Astrocyte (in vitro differentiated cells and primary cell): ENCODE measurements at regions not wholly inside any gene's neighbourhood (a gene's known extent, or its start where the extent isn't known, plus 50 kb on each side); places are given as distances from the start of the nearest gene placed in this dataset.

ENCODE experiments used
- DNase-seq: peaks from one replicate; pipeline ENCODE4 v3.0.0-alpha.2; 2010; ENCODE audit warnings: low read depth
- FAIRE-seq: peaks from 2 replicates; lab custom pipeline; 2011; peaks lifted over from hg19 to GRCh38; lab: Jason Lieb, UNC
- H2AFZ ChIP-seq: 2 replicates; pipeline ENCODE4 v1.6.0; 2012; ENCODE audit warnings: low read depth, low read length, inconsistent platforms
- H3K27ac ChIP-seq: 2 replicates; pipeline ENCODE4 v1.5.1; 2011; ENCODE audit warnings: low read depth, low read length, inconsistent platforms
- H3K27me3 ChIP-seq: 2 replicates; pipeline ENCODE4 v1.6.0; 2011; ENCODE audit warnings: low read length, inconsistent platforms; ENCODE audit not compliant: insufficient read depth
- H3K36me3 ChIP-seq: 2 replicates; pipeline ENCODE4 v1.5.1; 2011; ENCODE audit warnings: low read length, inconsistent platforms; ENCODE audit not compliant: insufficient read depth
- H3K4me1 ChIP-seq: 2 replicates; pipeline ENCODE4 v1.5.1; 2011; ENCODE audit warnings: low read length, inconsistent platforms; ENCODE audit not compliant: insufficient read depth
- H3K4me2 ChIP-seq: 2 replicates; pipeline ENCODE4 v1.6.0; 2012; ENCODE audit warnings: low read length, inconsistent platforms
- H3K4me3 ChIP-seq: 2 replicates; pipeline ENCODE4 v1.5.1; 2011; ENCODE audit warnings: low read depth, mild to moderate bottlenecking, low read length, inconsistent platforms; ENCODE audit not compliant: insufficient read depth
- H3K79me2 ChIP-seq: 2 replicates; pipeline ENCODE4 v1.6.0; 2012; ENCODE audit warnings: mild to moderate bottlenecking, low read length, inconsistent platforms; ENCODE audit not compliant: insufficient read depth
- H3K9ac ChIP-seq: 2 replicates; pipeline ENCODE4 v1.6.0; 2012; ENCODE audit warnings: mild to moderate bottlenecking, low read length, inconsistent platforms
- H3K9me3 ChIP-seq: 2 replicates; pipeline ENCODE4 v1.5.1; 2012; ENCODE audit warnings: low read depth, mild to moderate bottlenecking, low read length, inconsistent platforms; ENCODE audit not compliant: insufficient read depth
- H4K20me1 ChIP-seq: 2 replicates; pipeline ENCODE4 v1.6.0; 2012; ENCODE audit warnings: low read length, inconsistent platforms; ENCODE audit not compliant: insufficient read depth
- H3K27ac Mint-ChIP-seq: one replicate; pipeline ENCODE4 v1.8.0; 2021; ENCODE audit warnings: mild to moderate bottlenecking, mixed read lengths; ENCODE audit not compliant: unreplicated experiment
- H3K27me3 Mint-ChIP-seq: one replicate; pipeline ENCODE4 v1.8.0; 2021; ENCODE audit warnings: low read depth, mixed read lengths; ENCODE audit not compliant: unreplicated experiment
- H3K36me3 Mint-ChIP-seq: one replicate; pipeline ENCODE4 v1.8.0; 2021; ENCODE audit warnings: low read depth, mixed read lengths; ENCODE audit not compliant: unreplicated experiment
- H3K4me1 Mint-ChIP-seq: one replicate; pipeline ENCODE4 v1.8.0; 2021; ENCODE audit warnings: low read depth, mixed read lengths; ENCODE audit not compliant: unreplicated experiment
- H3K4me3 Mint-ChIP-seq: one replicate; pipeline ENCODE4 v1.8.0; 2021; ENCODE audit warnings: mild to moderate bottlenecking, moderate library complexity, mixed read lengths; ENCODE audit not compliant: unreplicated experiment
- H3K9me3 Mint-ChIP-seq: one replicate; pipeline ENCODE4 v1.8.0; 2021; ENCODE audit warnings: mild to moderate bottlenecking, mixed read lengths; ENCODE audit not compliant: unreplicated experiment
- CTCF ChIP-seq: IDR thresholded peaks from 2 replicates; pipeline ENCODE4 v1.5.1; 2011; ENCODE audit warnings: low read depth, mild to moderate bottlenecking, inconsistent platforms, low read length, moderate library complexity; ENCODE audit not compliant: insufficient read depth
- EZH2 ChIP-seq: IDR thresholded peaks from 2 replicates; pipeline ENCODE4 v1.6.1; 2012; ENCODE audit warnings: mild to moderate bottlenecking, low read length, inconsistent platforms; ENCODE audit not compliant: insufficient read depth

GRCh38 chr16:61243954-61244353, 792.3 kb downstream of the CDH8 start:
- FAIRE-seq (no peak), DNase-seq (no peak)
- H3K4me1 Mint-ChIP-seq = no peaks in the 10 kb centered on the region

GRCh38 chr16:61237884-61238485, 798.3 kb downstream of the CDH8 start:
- FAIRE-seq (no peak), DNase-seq (no peak)
- Mint-ChIP-seq H3K36me3 (no peaks in the 10 kb centered on the region), H3K4me1 (no peaks in the 10 kb centered on the region), H3K9me3 (no peaks in the 10 kb centered on the region), H3K27ac (no peak overlapping the region), H3K4me3 (no peak overlapping the region), H3K27me3 (no peaks in the 10 kb centered on the region)
- no peak for TF ChIP-seq CTCF
- no peak for TF ChIP-seq EZH2
- no peaks in the 10 kb centered on the region for H3K79me2 ChIP-seq
- H3K9me3 ChIP-seq = no peaks in the 10 kb centered on the region
- no peak overlapping the region for H2AFZ ChIP-seq
- no peaks in the 10 kb centered on the region for H3K4me1 ChIP-seq
- no peak overlapping the region for H3K4me2 ChIP-seq
- no peak overlapping the region for H3K4me3 ChIP-seq
- no peak overlapping the region for H3K27ac ChIP-seq
- H4K20me1 ChIP-seq = no peaks in the 10 kb centered on the region
- no peaks in the 10 kb centered on the region for H3K27me3 ChIP-seq
- no peak overlapping the region for H3K9ac ChIP-seq
- H3K36me3 ChIP-seq = no peaks in the 10 kb centered on the region

More at GRCh38 chr16:61243954-61244353, 792.3 kb downstream of the CDH8 start:
- no peaks in the 10 kb centered on the region for H3K36me3 ChIP-seq
- H3K4me1 ChIP-seq = no peaks in the 10 kb centered on the region
- TF ChIP-seq EZH2 = no peak
- no peak for TF ChIP-seq CTCF
- no peaks in the 10 kb centered on the region for H3K27me3 ChIP-seq
- no peaks in the 10 kb centered on the region for H3K9me3 ChIP-seq
- H3K4me2 ChIP-seq = no peak overlapping the region
- Mint-ChIP-seq H3K27ac (no peak overlapping the region), H3K4me3 (no peak overlapping the region), H3K36me3 (no peaks in the 10 kb centered on the region), H3K27me3 (no peaks in the 10 kb centered on the region), H3K9me3 (no peaks in the 10 kb centered on the region)
- no peak overlapping the region for H3K27ac ChIP-seq
- no peak overlapping the region for H3K4me3 ChIP-seq
- H2AFZ ChIP-seq = no peak overlapping the region
- H4K20me1 ChIP-seq = no peaks in the 10 kb centered on the region
- no peak overlapping the region for H3K9ac ChIP-seq
- no peaks in the 10 kb centered on the region for H3K79me2 ChIP-seq

GRCh38 chr16:61233713-61234112, 802.5 kb downstream of the CDH8 start:
- Histone ChIP-seq H3K27ac (no peak overlapping the region), H3K79me2 (no peaks in the 10 kb centered on the region), H3K9me3 (no peaks in the 10 kb centered on the region), H3K9ac (no peak overlapping the region), H3K27me3 (no peaks in the 10 kb centered on the region), H3K4me3 (no peak overlapping the region), H2AFZ (no peak overlapping the region), H3K4me2 (no peak overlapping the region), H4K20me1 (no peaks in the 10 kb centered on the region), H3K4me1 (no peaks in the 10 kb centered on the region), H3K36me3 (no peaks in the 10 kb centered on the region)
- FAIRE-seq (no peak), DNase-seq (no peak)
- H3K4me3 Mint-ChIP-seq = no peak overlapping the region
- TF ChIP-seq EZH2 (no peak), CTCF (no peak)
- H3K27me3 Mint-ChIP-seq = peaks cover 2% of the 10 kb centered on the region
- no peaks in the 10 kb centered on the region for H3K9me3 Mint-ChIP-seq
- no peak overlapping the region for H3K27ac Mint-ChIP-seq
- no peaks in the 10 kb centered on the region for H3K4me1 Mint-ChIP-seq
- H3K36me3 Mint-ChIP-seq = no peaks in the 10 kb centered on the region
